ENCODE measurements at regions not wholly inside any gene's neighbourhood (a gene's known extent, or its start where the extent isn't known, plus 50 kb on each side); places are given as distances from the start of the nearest gene placed in this dataset.

DNA sequence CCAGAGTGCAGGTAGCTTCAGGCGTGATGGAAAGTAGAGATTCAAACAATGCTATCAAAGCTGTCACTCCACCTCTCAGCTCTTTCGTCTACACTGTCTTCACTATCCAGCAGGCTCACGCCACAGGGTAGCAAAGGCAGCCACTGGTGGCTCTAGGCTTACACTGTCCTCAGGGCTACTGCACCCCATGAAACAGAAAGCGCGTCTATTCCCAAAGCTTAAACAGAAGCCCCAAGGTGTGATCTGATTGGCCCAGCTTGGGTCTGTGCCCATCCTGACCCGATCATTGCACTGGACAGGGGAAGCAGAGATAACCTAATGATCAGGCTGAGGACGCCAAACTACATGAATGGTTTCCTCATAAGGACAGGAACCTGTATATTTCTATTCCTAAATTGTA, 100.1 kb downstream of the PDCL3 start:
- Mint-ChIP-seq H3K4me3 (no peak overlapping the region), H3K36me3 (ENCODE audit: low read depth) (no peaks in the 10 kb centered on the region), H3K4me1 (ENCODE audit: low read depth) (peaks cover 27% of the 10 kb centered on the region), H3K27ac (no peak overlapping the region), H3K9me3 (no peaks in the 10 kb centered on the region), H3K27me3 (no peaks in the 10 kb centered on the region)
- intact Hi-C loops (cut with DNase I, micrococcal nuclease), result no loop called here
- no peak for DNase-seq
- H3K4me3 ChIP-seq (ENCODE audit: low read length), result no peak overlapping the region
- no peaks in the 10 kb centered on the region for H3K4me1 ChIP-seq (ENCODE audit: insufficient read depth, low read length)
- H3K9me3 ChIP-seq (ENCODE audit: control insufficient read depth in 1 of 2, insufficient read depth in 1 of 2, low read length in 2 of 2), result no peaks in the 10 kb centered on the region
- ChIA-PET POLR2A (interaction anchor here (1.2 to 2.0 kb wide), 2 partner anchors 11 to 19 kb away, joined by 3 to 5 read pairs; no protein-coding TSS in a partner anchor), CTCF (no interaction called here)
- H3K27ac ChIP-seq (ENCODE audit: low read depth in 1 of 2, low read length in 2 of 2), result no peak overlapping the region
- no peak for ATAC-seq (ENCODE audit: poor library complexity)
- H3K27me3 ChIP-seq (ENCODE audit: control insufficient read depth in 1 of 2, insufficient read depth in 2 of 2, low read length in 2 of 2), result no peaks in the 10 kb centered on the region
- TF ChIP-seq, protein P1, sequence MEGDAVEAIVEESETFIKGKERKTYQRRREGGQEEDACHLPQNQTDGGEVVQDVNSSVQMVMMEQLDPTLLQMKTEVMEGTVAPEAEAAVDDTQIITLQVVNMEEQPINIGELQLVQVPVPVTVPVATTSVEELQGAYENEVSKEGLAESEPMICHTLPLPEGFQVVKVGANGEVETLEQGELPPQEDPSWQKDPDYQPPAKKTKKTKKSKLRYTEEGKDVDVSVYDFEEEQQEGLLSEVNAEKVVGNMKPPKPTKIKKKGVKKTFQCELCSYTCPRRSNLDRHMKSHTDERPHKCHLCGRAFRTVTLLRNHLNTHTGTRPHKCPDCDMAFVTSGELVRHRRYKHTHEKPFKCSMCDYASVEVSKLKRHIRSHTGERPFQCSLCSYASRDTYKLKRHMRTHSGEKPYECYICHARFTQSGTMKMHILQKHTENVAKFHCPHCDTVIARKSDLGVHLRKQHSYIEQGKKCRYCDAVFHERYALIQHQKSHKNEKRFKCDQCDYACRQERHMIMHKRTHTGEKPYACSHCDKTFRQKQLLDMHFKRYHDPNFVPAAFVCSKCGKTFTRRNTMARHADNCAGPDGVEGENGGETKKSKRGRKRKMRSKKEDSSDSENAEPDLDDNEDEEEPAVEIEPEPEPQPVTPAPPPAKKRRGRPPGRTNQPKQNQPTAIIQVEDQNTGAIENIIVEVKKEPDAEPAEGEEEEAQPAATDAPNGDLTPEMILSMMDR (IDR thresholded peaks at IDR 0.05), result no peak
- no peaks in the 10 kb centered on the region for H3K36me3 ChIP-seq (ENCODE audit: insufficient read depth, low read length)

DNA sequence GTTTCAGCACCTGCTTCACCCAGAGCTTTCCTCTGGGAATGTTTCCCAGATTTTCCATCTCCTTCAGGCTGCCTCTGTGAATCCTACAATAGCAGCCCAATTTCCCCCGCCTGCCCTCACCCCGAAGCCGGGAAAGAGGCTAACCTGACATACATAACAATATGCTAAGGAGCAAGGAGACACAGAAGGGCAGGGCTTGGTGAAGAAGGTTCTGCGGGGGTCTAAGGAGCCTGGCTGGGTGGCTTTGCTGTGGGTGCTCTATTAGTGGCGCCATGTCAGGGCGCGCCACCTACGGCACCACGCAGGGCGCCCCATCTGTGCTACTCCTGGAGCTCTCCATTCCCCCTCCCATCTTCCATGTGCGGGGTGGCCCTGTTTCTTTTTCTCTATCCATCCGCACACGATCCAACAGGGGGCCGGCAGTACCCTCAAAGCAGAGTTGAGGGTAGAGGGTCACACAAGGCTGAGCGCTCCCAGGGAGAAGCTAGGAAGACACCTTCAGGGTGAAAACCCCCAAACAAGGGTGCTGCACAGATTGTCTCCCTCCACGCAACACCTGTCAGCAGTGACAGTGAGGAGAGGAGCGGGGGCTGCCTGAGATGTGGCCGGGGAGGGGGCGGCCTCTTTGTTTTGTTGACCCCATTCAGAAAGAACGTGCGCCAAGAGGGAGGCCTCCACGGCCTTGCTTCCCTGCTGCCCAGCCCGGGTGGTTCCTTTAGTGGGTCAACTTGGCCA, 101.4 kb downstream of the PDCL3 start:
- Mint-ChIP-seq H3K4me1 (ENCODE audit: low read depth) (peaks cover 34% of the 10 kb centered on the region), H3K36me3 (ENCODE audit: low read depth) (no peaks in the 10 kb centered on the region), H3K4me3 (no peak overlapping the region), H3K27ac (no peak overlapping the region), H3K9me3 (no peaks in the 10 kb centered on the region), H3K27me3 (no peaks in the 10 kb centered on the region)
- DNase-seq (no peak), ATAC-seq (ENCODE audit: poor library complexity) (no peak)
- ChIA-PET CTCF (no interaction called here), POLR2A (no interaction called here)
- Histone ChIP-seq H3K4me1 (ENCODE audit: insufficient read depth, low read length) (no peaks in the 10 kb centered on the region), H3K9me3 (ENCODE audit: control insufficient read depth in 1 of 2, insufficient read depth in 1 of 2, low read length in 2 of 2) (no peaks in the 10 kb centered on the region), H3K27me3 (ENCODE audit: control insufficient read depth in 1 of 2, insufficient read depth in 2 of 2, low read length in 2 of 2) (no peaks in the 10 kb centered on the region), H3K4me3 (ENCODE audit: low read length) (no peak overlapping the region), H3K36me3 (ENCODE audit: insufficient read depth, low read length) (no peaks in the 10 kb centered on the region), H3K27ac (ENCODE audit: low read depth in 1 of 2, low read length in 2 of 2) (no peak overlapping the region)
- intact Hi-C loops (cut with DNase I, micrococcal nuclease), result no loop called here
- TF ChIP-seq, protein P1 (IDR thresholded peaks at IDR 0.05), result no peak

DNA sequence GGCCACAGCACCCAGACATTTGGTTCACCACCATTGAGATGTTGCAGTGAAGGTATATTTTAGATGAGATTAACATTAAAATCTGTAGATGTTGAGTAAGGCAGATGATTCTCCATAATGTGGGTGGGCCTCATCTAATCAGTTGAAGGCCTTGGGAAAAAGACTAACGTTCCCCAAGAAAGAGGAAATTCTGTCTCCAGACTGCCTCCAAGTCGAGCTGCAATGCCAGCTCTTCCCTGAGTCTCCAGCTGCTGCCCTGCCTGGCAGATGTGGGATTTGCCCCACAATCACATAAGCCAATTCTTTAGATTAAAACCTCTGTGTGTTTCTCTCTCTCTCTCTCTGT, 101.9 kb downstream of the PDCL3 start:
- Histone ChIP-seq H3K4me1 (ENCODE audit: insufficient read depth, low read length) (no peaks in the 10 kb centered on the region), H3K36me3 (ENCODE audit: insufficient read depth, low read length) (no peaks in the 10 kb centered on the region), H3K9me3 (ENCODE audit: control insufficient read depth in 1 of 2, insufficient read depth in 1 of 2, low read length in 2 of 2) (no peaks in the 10 kb centered on the region), H3K4me3 (ENCODE audit: low read length) (no peak overlapping the region), H3K27me3 (ENCODE audit: control insufficient read depth in 1 of 2, insufficient read depth in 2 of 2, low read length in 2 of 2) (no peaks in the 10 kb centered on the region), H3K27ac (ENCODE audit: low read depth in 1 of 2, low read length in 2 of 2) (no peak overlapping the region)
- ATAC-seq (ENCODE audit: poor library complexity) (no peak), DNase-seq (no peak)
- Mint-ChIP-seq H3K9me3 (no peaks in the 10 kb centered on the region), H3K4me1 (ENCODE audit: low read depth) (peaks cover 32% of the 10 kb centered on the region), H3K4me3 (no peak overlapping the region), H3K27me3 (no peaks in the 10 kb centered on the region), H3K36me3 (ENCODE audit: low read depth) (no peaks in the 10 kb centered on the region), H3K27ac (no peak overlapping the region)
- intact Hi-C loops (cut with DNase I, micrococcal nuclease), result no loop called here
- TF ChIP-seq, protein P1 (IDR thresholded peaks at IDR 0.05), result no peak
- ChIA-PET POLR2A (no interaction called here), CTCF (no interaction called here)
